Mammary epithelial cell (primary cell): ENCODE measurements at regions not wholly inside any gene's neighbourhood (a gene's known extent, or its start where the extent isn't known, plus 50 kb on each side); places are given as distances from the start of the nearest gene placed in this dataset.

Experiments
- EZH2 ChIP-seq: IDR thresholded peaks from 2 replicates; pipeline ENCODE4 v1.6.1; 2012; ENCODE audit warnings: low read length, inconsistent platforms, borderline replicate concordance
- TF ChIP-seq, protein P1 (sequence below), 2 donors: IDR thresholded peaks in 1 of 2; conservative IDR thresholded peaks in 1 of 2; 2 replicates each; pipeline ENCODE4 v1.5.1; 2011 to 2012; ENCODE audit warnings: inconsistent platforms in 2 of 2, low read length in 2 of 2, mild to moderate bottlenecking in 2 of 2, control low read depth in 1 of 2, low read depth in 1 of 2; ENCODE audit not compliant: insufficient read depth in 1 of 2; ENCODE audit errors: extremely low read depth in 1 of 2

DNA sequence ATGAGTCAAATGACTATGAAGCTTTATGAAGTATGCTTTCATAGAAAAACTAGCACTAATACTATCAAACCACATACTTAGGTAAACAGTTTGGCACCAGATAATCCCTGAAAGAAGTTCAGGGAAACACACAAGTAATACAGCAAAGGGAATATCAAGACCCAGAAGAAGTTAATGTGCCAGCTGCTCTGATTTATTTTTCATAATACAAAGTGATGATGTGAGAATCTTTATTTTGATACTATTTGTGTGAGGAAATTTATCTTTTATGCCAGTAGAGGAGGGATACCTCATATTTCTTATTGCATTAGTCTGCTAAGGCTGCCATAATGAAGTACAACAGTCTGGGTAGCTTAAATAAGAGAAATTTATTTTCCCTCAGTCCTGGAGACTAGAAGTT, 67.7 kb upstream of the ANO3 start:
- TF ChIP-seq, protein P1, sequence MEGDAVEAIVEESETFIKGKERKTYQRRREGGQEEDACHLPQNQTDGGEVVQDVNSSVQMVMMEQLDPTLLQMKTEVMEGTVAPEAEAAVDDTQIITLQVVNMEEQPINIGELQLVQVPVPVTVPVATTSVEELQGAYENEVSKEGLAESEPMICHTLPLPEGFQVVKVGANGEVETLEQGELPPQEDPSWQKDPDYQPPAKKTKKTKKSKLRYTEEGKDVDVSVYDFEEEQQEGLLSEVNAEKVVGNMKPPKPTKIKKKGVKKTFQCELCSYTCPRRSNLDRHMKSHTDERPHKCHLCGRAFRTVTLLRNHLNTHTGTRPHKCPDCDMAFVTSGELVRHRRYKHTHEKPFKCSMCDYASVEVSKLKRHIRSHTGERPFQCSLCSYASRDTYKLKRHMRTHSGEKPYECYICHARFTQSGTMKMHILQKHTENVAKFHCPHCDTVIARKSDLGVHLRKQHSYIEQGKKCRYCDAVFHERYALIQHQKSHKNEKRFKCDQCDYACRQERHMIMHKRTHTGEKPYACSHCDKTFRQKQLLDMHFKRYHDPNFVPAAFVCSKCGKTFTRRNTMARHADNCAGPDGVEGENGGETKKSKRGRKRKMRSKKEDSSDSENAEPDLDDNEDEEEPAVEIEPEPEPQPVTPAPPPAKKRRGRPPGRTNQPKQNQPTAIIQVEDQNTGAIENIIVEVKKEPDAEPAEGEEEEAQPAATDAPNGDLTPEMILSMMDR (conservative IDR thresholded peaks at IDR 0.05 in 1 of 2, IDR thresholded peaks at IDR 0.05 in 1 of 2; ENCODE audit: extremely low read depth in 1 of 2, insufficient read depth in 1 of 2, low read depth in 1 of 2, low read length in 2 of 2): no peak
- no peak for TF ChIP-seq EZH2
